IMR-90 (cell line): ENCODE measurements at regions not wholly inside any gene's neighbourhood (a gene's known extent, or its start where the extent isn't known, plus 50 kb on each side); places are given as distances from the start of the nearest gene placed in this dataset.
A peak's percentile ranks its signal among the peaks of the same experiment; 100 is the strongest.

Experiments
- BHLHE40 ChIP-seq: fragments of 150-350 bp; IDR thresholded peaks from 2 replicates; pipeline ENCODE4 v1.6.1; 2016; ENCODE audit warnings: mild to moderate bottlenecking, low read depth, low read length
- CEBPB ChIP-seq: IDR thresholded peaks from 2 replicates; pipeline ENCODE4 v1.6.1; 2012; ENCODE audit warnings: low read depth, low read length, improper control_type of control experiment
- FOS ChIP-seq: fragments of 150-350 bp; IDR thresholded peaks from 2 replicates; pipeline ENCODE4 v1.6.1; 2016; ENCODE audit warnings: low read depth, low read length
- MAFK ChIP-seq: IDR thresholded peaks from 2 replicates; pipeline ENCODE4 v1.6.1; 2012; ENCODE audit warnings: low read depth, low read length, improper control_type of control experiment
- MAZ ChIP-seq: IDR thresholded peaks from 2 replicates; pipeline ENCODE4 v1.6.1; 2012; ENCODE audit warnings: low read depth, mild to moderate bottlenecking, low read length, improper control_type of control experiment, moderate library complexity, borderline replicate concordance
- NFE2L2 ChIP-seq: fragments of 150-350 bp; IDR thresholded peaks from 2 replicates; pipeline ENCODE4 v1.6.1; 2016; ENCODE audit warnings: low read depth, mild to moderate bottlenecking, low read length
- POLR2A ChIP-seq: IDR thresholded peaks from 2 replicates; pipeline ENCODE4 v1.6.1; 2012; ENCODE audit warnings: mild to moderate bottlenecking, low read depth, low read length
- TF ChIP-seq, protein P1 (sequence below): conservative IDR thresholded peaks from 2 replicates; pipeline ENCODE4 v1.5.1; 2012; ENCODE audit warnings: mild to moderate bottlenecking, low read depth, low read length, improper control_type of control experiment

DNA sequence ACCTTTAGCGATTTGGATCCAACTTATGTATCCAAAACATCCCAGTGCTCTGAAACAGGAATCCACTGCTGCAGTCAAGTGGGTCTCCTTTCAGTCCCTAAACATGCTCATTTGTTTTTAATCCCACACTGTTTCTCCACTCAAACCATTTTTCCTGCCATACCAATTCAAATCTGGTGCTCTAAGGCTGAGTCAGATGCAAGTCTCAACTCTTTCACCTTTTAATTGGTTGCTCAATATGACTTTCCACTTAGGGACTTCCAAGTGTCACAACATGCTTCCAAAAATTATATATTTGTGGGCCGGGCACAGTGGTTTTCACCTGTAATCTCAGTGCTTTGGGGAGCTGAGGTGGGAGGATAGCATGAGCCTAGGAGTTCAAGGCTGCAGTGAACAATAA lies 113.4 kb upstream of the TANK start:
- TF ChIP-seq FOS: no peak
- TF ChIP-seq, protein P1, sequence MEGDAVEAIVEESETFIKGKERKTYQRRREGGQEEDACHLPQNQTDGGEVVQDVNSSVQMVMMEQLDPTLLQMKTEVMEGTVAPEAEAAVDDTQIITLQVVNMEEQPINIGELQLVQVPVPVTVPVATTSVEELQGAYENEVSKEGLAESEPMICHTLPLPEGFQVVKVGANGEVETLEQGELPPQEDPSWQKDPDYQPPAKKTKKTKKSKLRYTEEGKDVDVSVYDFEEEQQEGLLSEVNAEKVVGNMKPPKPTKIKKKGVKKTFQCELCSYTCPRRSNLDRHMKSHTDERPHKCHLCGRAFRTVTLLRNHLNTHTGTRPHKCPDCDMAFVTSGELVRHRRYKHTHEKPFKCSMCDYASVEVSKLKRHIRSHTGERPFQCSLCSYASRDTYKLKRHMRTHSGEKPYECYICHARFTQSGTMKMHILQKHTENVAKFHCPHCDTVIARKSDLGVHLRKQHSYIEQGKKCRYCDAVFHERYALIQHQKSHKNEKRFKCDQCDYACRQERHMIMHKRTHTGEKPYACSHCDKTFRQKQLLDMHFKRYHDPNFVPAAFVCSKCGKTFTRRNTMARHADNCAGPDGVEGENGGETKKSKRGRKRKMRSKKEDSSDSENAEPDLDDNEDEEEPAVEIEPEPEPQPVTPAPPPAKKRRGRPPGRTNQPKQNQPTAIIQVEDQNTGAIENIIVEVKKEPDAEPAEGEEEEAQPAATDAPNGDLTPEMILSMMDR: no peak
- no peak for TF ChIP-seq POLR2A
- no peak for TF ChIP-seq MAZ
- TF ChIP-seq BHLHE40: no peak
- peak; percentile 9; the same call in 1 of the 2 replicates for TF ChIP-seq CEBPB
- TF ChIP-seq NFE2L2: no peak
- TF ChIP-seq MAFK: no peak
